Brain pericyte (primary cell): ENCODE measurements at regions not wholly inside any gene's neighbourhood (a gene's known extent, or its start where the extent isn't known, plus 50 kb on each side); places are given as distances from the start of the nearest gene placed in this dataset.

ENCODE experiments used
- DNase-seq: peaks from one replicate; pipeline ENCODE4 v3.0.0-alpha.2; 2012; ENCODE audit warnings: low read depth, low spot score

DNA sequence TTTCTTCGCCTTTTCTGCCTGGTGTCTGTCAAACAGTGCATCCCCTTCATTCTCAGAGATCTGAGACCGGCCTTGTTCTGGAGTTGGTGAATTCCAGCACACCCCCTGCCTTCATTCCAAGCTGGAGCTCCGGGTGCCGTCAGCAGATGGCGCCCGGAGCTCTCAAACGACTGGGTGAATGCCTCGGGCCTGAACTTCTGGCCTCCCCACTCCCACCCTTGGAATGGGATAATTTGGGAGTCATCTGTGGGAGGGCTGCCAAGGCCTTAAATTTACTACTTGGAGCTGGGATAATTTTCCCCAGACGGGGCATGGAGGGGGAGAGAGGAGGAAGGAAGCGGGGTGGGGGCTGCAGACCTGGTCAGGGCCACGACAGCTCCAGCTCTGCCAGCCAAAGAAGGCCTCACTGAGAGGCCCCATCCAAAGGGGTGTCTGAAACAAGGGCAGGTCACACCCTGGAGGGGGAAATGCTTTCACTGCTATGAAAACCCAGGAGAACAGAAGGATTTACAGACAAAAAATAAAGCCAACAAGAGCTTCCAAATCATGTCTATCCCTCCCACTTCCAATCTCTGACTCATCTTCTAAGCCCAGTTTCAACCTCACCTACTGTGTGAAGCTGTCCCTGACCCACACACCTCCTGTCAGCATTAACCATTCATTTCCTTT is 187.9 kb downstream of the OPA1 start:
- no peak for DNase-seq

DNA sequence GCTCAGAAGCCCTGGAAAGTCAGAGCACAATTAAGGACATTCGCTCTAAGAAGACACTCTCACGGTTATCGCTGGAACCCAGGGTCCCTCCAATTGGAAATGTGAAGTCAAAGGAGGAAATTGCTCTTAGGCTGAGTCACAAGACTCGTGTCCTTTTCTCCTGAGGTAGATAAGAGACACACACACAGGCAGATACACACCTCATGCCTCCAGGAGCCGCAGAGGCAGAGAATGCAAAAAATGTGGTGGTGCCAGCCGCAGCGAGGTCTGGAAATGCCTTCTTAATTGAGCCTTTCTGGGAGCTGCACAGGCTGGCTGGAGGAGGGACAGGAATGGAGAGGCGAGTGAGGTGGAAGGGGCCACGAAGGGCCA is 189.3 kb downstream of the OPA1 start:
- no peak for DNase-seq

DNA sequence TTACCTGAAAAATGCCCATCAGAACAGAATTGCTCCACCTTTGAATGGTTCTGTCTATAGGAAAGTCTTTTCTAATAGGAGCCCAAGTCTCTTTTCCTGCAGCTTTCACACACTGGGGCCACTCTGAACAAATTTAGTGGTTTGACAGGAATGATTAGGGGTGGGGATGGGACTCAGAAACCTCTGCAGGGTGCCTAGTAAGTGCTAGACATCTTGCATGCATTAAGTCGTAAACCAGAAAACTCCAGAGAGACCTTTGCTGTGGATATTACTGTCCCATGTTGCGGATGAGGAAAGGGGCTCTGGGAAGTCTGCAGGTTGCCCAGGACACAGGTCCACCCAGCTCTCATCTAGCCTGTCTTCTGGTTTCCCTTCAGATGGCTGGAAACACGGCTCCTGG is 189.7 kb downstream of the OPA1 start:
- no peak for DNase-seq

DNA sequence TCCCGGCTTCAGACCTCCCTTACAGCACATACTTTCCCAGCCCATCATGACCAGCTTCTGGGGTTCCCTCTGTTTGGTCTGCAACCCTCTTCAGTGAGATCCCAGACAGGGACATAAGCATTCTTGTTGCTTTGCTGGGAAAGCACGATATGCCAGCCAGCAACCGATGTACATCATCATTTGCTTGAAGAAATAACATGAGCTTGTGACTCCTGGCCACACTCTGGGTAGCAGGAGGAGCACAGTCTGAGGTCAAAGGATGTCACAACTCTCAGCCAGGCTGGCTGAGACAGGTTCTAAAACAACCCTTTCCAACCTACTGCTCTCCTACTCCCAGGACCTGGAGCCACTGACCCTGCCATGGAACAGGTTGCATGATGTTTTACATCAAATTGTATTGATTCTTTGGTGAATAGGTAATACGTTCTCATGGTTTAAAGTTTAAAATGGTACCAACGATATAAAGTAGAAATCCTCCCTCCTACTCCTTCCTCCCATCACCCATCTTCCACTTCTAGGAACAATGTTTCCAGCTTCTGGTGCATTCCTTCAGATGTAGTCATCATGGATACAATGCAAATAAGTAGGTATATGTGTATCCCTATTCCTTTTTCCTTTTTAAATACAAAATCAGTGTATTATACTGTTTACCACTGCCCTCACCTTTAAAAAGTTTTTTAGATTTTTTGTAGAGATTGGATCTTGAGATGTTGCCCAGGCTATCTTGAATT is 190.3 kb downstream of the OPA1 start:
- no peak for DNase-seq

DNA sequence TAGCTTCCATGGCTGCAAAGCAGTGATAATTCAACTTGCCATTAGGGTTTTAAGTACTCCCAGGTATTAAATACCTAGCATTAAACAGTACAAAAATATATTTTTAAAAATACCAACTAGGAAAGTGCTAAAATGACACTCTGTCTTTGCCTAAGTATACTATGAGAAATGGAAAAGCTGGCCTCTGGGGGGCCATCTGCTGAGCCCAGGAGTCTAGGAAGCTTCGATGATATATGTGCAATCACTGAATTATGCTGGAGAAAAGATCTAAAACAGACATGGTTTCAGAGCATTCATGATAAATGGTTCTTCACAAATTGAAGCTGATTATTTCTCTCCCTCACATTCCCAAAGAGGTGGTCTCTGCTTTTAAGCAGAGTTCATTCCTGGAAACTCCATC is 191.8 kb downstream of the OPA1 start:
- DNase-seq: no peak

DNA sequence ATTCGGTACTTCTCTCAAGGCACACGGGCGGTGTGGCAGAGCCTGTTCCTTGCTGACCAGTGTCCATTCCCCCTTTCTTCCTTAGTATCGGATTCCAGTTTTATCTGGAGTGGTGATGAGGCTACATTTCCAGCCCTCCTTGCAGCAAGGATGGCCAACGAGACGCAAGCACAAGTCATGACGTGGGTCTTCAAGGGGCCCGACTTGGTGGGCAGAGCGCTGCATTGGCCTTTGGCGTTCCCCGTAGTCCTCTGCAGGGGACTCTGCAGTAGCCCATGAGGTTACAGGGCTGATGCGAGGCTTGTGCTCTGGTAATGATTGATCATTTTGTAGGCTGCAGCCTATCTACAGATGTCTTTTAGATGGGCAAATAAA is 194.5 kb downstream of the OPA1 start:
- DNase-seq: no peak

DNA sequence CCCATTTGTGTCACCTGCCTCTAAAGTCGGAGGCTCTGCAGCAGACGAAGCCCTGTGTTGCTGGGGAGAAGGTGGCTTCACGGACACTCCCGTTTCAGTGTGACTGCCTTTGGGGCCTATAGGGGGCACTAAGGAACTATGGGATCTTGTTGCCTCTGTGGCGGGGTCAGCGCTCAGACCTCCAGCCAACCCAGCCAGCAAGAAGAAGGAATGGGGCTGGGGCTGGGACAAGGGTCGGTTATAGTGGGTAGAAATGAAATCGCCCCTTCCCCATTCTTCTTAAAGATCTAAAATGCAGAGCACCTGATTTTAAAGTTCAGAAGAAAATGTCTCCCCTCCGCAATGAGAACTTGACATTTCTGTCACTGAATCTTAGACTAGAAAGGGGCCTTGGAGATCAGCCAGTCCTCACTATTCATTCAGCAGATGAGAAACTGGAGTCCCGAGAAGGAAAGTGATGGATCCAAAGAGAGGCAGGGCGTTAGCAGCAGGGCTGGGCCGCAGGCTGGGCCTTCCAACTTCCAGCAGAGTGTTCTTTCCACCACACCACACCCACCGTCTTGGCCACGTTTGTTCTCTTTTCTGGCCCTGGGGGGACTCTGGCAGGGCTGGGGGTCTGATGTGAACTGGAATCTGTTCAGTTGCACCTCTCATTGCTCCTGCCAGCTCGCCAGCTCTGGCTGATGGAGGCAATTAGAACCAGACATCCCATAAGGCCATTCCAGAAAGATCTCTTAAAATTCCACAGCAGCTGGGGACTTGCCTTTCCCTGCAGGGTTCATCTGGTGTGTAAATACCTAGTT is 195.4 kb downstream of the OPA1 start:
- no peak for DNase-seq

DNA sequence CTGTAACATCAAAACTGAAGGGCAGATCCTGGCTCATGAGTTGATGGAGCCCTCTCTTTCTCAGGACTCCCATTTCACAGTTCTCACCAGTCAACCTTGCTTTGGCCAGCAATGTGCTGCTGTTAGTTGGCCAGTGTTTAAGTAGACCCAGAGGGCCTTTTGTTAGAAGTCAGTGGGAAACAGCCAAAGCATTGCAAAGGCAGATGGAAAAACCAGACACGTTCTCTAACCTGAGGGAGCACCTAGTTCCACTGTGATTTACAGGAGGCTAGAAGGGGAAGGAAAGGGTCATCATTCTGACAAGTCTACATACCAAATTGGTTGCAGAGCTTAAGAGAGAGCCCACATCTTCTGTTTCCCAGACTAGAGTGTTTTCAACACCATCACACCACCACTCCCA is 196.4 kb downstream of the OPA1 start:
- DNase-seq: no peak

DNA sequence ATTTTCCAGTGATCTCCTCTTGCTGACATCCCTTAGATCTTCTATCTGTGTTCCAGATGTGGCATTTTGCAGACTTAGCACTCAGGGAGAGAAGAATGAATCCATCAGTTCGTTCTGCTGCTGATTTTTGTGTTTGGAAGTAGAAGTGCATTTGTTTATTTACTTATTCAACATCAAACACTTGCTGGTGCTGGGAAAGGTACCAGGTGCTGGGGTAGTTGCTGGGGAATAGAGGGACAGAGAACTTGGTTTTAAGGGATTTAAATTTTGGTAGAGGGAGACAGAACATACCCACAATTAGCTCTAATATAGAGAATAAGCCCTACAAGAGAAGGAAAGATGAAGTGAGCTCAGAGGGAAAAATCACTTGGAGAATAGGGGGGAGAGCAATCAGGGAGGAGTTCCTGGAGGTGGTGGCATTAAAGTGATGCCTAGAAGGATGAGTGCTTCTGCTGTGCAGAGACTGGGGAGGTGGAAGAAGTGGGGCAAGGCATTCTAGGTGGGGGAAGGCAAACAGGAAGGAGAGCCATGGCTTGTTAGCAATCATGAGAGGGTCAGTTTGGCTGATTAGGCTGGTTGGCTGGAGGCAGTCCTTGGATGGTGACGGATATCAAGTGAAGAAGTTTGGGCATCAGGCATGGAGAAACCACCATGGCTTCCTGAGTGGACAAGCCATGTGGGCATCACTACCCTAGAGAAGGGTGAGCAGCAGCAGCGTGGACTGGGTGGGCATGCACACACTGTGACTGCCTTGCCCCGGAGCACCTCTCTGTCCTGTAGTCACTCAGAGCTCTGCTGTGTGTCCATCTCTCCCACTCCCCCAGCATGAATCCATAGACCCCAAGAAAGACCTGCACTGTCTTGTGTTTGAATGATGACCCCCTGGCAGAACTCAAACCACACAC is 197.3 kb downstream of the OPA1 start:
- DNase-seq: no peak

DNA sequence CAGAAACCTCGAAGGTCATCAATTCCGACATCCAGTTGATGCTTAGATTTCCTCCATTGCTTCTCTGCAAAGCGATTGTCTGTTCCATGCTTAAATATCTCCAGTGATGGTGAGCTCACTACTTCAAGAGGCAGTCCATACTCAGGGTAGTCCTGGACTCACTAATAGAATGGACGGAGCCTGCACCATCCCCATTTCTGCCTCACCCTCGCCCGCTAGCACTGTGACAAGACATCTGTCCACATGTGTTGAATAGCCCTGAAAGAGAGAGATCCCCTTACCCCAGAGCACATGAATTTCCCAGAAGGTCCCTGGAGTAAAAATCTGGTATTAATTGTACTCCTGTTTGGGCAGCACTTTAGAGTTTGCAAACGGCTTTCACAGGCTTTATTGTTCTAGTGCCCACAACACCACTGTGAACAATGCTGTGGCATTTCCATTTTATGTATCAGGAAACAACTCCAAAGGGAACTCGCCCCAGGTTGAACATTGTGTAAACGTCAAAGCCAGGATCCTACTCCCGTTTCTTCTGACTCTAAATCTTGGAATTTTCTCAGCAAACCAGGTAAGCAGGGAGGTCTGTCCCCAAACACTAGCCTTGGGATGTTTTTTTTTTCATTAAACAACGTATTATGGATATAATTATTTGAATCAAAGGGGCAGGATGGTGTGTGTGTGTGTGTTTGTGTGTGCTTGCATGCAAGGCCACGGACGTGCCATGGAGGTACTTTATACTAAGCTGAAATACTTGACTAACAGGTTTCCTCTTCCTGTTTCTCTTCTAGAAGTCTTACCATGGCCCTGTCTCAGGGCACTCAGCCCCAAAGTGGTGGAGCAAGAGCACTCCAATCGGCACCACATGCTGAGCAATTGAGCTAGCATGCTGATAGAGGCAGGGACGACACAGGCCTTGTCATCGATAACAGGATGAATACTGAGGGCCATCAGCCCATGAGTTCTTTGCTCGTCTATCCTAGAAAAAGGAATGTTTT is 198.3 kb downstream of the OPA1 start:
- DNase-seq: no peak

DNA sequence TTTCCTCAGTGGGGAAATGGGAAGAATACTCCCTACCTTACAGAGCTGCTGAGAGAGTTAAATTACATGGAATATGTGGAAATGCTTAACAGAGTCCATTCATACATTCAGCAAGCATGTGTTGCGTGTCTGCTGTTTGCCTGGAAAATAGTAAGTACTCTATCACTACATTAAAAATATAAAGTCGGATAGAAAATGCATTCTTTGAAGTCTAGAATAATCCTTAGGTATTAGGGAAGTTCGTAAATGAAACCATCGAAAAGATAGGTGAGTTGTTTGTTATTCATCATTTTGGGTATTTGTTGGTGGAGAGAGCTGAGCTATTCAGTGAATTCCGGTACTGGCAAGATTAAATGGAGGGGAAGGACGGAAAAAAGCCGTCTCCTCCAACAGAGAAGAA is 200.1 kb downstream of the OPA1 start:
- no peak for DNase-seq

DNA sequence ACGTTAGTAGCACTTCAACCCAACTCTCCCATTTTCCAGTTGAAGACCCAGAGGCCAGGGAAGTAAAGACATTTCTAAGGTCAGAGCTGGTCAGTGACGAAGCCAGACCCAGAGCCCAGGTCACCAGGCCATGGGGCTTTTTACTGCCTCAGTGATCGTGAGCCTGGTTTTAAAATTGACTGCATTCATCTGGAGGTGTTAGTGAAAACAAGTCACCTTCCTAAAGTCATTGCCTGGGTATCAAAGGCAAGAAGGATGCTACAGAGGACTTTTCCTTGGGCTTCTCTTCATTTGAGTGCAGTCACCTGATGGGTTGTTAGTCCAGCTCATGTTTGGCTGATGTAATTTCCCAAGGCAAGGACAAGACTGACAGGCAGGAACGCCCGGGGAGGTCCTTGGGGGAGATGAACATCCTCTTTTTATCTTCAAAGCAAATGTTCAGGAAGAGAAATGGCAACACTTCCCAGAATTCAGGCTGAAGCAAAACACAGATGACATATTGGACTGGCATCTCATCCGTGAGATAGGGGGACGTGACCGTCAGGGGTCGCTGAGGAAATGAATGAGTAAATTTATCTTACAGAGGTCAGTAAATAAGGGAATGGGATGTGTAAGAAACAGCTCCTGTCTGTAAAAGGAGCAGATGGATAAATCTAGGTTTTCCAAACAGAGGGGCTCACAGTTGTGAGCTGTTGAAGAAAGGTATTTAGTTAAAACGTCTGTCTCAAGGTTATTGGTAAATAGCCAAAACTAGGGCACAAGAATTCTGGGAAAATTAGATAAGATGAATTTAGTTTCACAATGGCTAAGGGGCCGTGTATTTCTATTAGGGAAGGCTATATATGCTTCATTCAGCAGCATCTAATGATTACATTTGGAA is 201.2 kb downstream of the OPA1 start:
- DNase-seq: no peak

DNA sequence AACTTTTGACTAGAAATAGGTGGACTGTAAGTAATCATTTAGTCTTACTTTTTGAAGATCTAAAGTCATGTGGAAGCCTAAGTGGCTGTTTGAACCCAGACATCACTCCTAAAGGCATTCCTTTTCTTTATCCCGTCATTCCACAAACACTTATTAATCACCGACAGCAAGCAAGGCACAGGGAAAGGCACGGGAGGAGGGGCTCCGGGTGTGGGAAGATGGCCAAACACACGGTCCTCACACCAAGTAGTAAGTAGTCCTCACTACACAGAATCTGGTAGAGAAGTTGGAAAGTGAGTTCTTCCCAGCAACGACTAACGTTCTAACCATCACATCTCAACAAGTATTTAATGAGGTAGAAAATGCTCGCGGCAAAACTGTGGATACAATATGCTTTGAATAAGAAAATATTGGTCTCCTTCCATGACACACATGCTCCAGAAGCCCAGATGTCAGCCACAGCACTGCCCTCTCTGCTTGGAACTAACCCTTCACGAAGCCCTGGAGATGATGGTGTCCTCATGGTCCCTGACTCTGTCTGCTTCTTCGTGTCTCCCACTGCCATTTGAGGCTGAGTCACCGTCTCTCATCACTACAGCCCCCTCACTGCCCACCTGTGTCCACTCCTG is 202.2 kb downstream of the OPA1 start:
- DNase-seq: no peak

DNA sequence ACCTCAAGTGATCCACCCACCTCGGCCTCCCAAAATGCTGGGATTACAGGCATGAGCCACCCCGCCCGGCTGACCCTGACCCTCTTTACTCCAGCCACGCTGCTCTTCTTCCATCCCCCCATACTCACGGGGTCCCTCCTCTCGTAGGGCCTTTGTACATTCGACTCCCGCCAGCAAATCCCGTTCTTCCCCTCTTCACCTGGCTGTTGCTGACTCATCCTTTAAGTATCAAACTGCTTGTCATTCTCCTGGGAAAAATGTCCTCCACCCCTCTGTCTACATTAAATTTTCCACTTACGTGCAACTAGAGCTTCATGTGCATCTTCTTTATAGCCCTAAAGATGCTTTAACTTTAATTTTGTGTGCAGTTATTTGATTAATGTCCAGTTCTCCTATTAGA is 203.1 kb downstream of the OPA1 start:
- DNase-seq: no peak

DNA sequence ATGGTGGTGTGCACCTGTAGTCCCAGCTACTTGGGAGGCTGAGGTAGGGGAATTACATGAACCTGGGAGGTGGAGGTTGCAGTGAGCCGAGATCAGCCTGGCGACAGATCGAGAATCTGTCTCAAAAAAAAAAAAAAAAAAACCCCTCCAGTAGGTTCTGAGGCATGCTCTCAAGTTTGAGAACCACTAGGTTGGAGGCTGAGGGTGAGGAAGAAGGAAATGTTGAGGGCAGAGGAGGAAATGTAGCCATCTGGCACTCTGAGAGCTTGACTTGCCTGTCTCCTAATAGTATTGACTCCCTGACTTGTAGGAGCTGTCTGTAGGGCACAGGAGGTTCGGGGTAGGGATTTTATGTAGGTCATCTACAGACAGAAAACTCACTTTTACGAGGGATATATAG is 204.6 kb downstream of the OPA1 start:
- no peak for DNase-seq

DNA sequence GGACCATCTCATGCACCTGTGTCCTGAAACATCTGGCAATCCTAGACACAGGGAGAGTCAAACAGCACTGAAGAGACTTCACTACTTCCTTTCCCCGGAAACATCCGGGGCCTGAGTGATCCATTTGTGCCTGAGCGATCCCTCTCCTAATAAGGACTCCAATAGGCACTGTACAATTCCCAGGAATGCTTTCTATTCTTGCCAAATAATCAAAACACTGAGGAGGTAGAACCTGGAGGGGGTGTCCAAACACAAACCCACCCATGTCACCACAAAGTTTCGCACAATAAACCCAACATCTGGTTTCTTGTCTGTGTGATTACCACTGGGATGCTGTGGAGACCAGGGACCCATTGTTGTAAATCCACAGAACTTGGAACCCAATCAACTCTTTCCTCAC is 205.0 kb downstream of the OPA1 start:
- no peak for DNase-seq

DNA sequence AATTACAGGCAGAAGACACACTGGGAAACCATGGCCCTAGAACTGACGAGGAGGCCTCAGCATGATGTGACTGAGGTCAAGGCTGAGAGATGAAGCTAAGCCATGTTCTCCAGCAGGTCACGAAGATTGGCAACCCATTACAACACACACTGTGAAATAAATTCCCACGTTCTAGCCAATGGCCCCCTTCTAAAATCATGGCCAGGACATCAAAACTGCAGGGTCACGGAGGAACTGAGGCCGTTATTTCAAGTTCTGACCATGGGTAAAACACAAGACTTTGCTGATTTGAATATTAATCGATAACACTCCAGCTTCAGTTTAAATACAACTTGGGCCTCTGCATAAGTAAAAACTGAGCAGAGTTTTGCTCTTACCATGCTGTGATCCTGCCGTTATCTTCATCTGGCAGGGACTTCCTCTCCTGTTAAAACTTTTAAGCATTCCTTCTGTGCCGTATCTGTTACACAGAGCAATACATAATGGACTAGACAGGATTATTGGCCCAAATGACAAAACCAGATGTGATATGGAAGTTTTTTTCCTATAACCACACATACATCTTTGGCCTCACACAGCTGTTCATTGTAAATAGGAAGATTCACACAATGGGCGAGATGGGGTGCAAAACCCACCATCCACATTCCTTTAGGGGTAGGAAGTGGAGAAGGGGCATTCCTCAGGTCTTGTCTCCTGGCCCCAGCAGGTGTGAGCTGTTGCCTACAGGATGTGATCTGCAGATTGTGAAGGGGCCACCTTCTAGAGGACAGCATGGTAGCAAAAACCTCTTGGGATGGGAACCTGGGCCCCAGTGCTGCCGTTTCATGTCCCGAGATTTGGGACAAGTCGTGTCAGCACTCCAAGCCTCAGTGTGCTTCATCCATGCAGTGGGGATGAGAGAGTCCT is 207.4 kb downstream of the OPA1 start:
- no peak for DNase-seq

DNA sequence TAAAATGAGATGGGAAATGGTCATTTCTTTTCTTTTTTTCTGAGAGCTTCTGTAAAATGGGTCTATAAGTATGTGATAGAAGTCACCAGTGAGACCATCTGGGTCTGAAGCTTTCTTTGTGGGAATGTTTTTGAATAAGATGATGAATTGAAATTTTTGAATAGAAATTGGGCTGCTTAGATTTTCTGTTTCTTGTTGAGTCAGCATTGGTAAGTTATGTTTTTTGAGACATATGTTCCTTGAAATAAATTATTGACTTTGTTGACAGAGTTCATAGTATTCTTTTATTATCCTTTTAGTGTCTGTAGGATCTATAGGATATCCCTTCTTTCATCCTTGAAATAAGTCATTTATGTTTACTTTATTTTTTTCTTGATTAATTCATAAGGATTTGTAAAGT is 208.1 kb downstream of the OPA1 start:
- DNase-seq: no peak
